Esophagus (tissue), 2 donors: ENCODE measurements at regions not wholly inside any gene's neighbourhood (a gene's known extent, or its start where the extent isn't known, plus 50 kb on each side); places are given as distances from the start of the nearest gene placed in this dataset.

Source experiments
- H3K27ac ChIP-seq, 2 donors: one replicate each; pipeline ENCODE4 v1.5.1; 2013; ENCODE audit warnings: low read depth in 2 of 2, mild to moderate bottlenecking in 2 of 2, inconsistent platforms in 1 of 2, low read length in 1 of 2, moderate library complexity in 1 of 2
- H3K27me3 ChIP-seq, 2 donors: one replicate each; pipeline ENCODE4 v1.6.1; 2013; ENCODE audit warnings: low read length in 2 of 2, control low read depth in 1 of 2, mild to moderate bottlenecking in 1 of 2; ENCODE audit not compliant: insufficient read depth in 2 of 2, control insufficient read depth in 1 of 2
- H3K36me3 ChIP-seq, 2 donors: one replicate each; pipeline ENCODE4 v1.6.1; 2013; ENCODE audit warnings: low read length in 1 of 2; ENCODE audit not compliant: control insufficient read depth in 2 of 2, insufficient read depth in 2 of 2
- H3K4me1 ChIP-seq, 2 donors: one replicate each; pipeline ENCODE4 v1.6.1; 2013; ENCODE audit warnings: low read length in 1 of 2; ENCODE audit not compliant: control insufficient read depth in 2 of 2, insufficient read depth in 2 of 2
- H3K4me3 ChIP-seq, 2 donors: one replicate each; pipeline ENCODE4 v1.5.1; 2013; ENCODE audit warnings: low read length in 2 of 2, mild to moderate bottlenecking in 2 of 2, low read depth in 1 of 2, moderate library complexity in 1 of 2
- H3K9me3 ChIP-seq, 2 donors: one replicate each; pipeline ENCODE4 v1.6.1; 2013; ENCODE audit warnings: mild to moderate bottlenecking in 2 of 2, low read depth in 1 of 2, low read length in 1 of 2, moderate library complexity in 1 of 2; ENCODE audit not compliant: control insufficient read depth in 2 of 2, insufficient read depth in 1 of 2
- WGBS, 2 donors: extraction: QIAGEN DNeasy Blood & Tissue Kit; methylation state at CpG; one replicate each; pipeline ENCODE4 v1.1.7; 2013; 5-methylcytosine and 5-hydroxymethylcytosine counted together
- donor health status: healthy with polysubstance abuse.
- donor health status: Bipolar disorder and iron deficiency.

- WGBS, 2 donors: 74 to 82% methylated on average over 9 of the region's 9 CpGs
- Histone ChIP-seq H3K36me3 (no peaks in the 10 kb centered on the region), H3K4me3 (no peak overlapping the region), H3K27me3 (no peaks in the 10 kb centered on the region), H3K27ac (peak overlapping the region in 1 of 2 donors; percentile 29), H3K4me1 (no peaks in the 10 kb centered on the region), H3K9me3 (no peaks in the 10 kb centered on the region)
Observed at GRCh38 chr7:22574754-22575520, 74.9 kb upstream of the STEAP1B start.

GRCh38 chr7:22572937-22573336, 72.9 kb upstream of the STEAP1B start:
- no peaks in the 10 kb centered on the region for H3K4me1 ChIP-seq
- no peaks in the 10 kb centered on the region for H3K36me3 ChIP-seq
- no peak overlapping the region for H3K27ac ChIP-seq
- 40 to 58% methylated on average over 7 of the region's 7 CpGs for WGBS, 2 donors
- no peaks in the 10 kb centered on the region for H3K9me3 ChIP-seq
- peaks cover 0 to 3% of the 10 kb centered on the region in 2 donors for H3K27me3 ChIP-seq
- no peak overlapping the region for H3K4me3 ChIP-seq

DNA sequence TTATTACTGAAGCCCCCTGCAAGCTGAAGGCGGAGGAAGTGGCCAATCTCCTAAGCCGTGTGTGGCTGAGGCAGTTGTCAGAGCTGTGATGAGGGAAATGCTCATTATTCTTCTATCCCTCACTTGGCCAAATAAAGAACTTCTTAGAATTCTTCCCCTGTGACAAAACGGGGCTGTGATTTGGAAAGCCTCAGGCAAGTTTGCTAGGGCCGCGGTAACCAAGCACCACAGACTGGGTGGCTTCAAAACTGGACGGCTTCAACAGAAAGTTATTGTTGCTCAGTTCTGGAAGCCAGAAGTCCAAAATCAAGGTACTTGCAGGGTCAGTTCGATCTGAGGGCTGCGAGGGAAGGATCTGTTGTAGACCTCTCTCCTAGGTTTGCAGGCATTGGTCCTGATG, 72.3 kb upstream of the STEAP1B start:
- WGBS, 2 donors: 61 to 68% methylated on average over 8 of the region's 8 CpGs

DNA sequence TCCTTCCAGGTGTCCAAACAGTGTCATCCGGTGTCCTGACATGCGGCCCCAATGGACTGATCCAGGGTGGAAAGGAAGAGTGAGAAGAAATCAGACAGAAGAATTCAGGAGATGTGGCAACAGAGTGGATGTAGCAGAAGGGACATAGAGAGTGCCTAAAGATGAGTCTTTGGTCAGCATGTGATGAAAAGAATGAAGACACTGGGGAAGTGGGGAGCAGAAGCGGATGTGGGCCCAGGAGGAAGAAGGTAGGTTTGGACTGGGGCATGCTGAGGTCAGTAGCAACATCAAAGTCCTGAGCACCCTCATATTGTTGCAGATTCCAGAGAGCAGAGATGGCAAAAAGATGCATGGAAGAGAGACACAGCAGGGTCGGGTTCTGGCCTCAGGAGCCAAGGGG, 71.8 kb upstream of the STEAP1B start:
- no peaks in the 10 kb centered on the region for H3K4me1 ChIP-seq
- H3K27ac ChIP-seq: no peak overlapping the region
- H3K27me3 ChIP-seq: peaks cover 0 to 3% of the 10 kb centered on the region in 2 donors
- no peak overlapping the region for H3K4me3 ChIP-seq
- H3K9me3 ChIP-seq: no peaks in the 10 kb centered on the region
- no peaks in the 10 kb centered on the region for H3K36me3 ChIP-seq
- WGBS, 2 donors: 91 to 96% methylated on average over 4 of the region's 4 CpGs

More for the DNA sequence above, 72.3 kb upstream of the STEAP1B start:
- H3K27me3 ChIP-seq: peaks cover 0 to 3% of the 10 kb centered on the region in 2 donors
- no peaks in the 10 kb centered on the region for H3K9me3 ChIP-seq
- no peaks in the 10 kb centered on the region for H3K36me3 ChIP-seq
- no peak overlapping the region for H3K27ac ChIP-seq
- H3K4me1 ChIP-seq: no peaks in the 10 kb centered on the region
- H3K4me3 ChIP-seq: no peak overlapping the region

DNA sequence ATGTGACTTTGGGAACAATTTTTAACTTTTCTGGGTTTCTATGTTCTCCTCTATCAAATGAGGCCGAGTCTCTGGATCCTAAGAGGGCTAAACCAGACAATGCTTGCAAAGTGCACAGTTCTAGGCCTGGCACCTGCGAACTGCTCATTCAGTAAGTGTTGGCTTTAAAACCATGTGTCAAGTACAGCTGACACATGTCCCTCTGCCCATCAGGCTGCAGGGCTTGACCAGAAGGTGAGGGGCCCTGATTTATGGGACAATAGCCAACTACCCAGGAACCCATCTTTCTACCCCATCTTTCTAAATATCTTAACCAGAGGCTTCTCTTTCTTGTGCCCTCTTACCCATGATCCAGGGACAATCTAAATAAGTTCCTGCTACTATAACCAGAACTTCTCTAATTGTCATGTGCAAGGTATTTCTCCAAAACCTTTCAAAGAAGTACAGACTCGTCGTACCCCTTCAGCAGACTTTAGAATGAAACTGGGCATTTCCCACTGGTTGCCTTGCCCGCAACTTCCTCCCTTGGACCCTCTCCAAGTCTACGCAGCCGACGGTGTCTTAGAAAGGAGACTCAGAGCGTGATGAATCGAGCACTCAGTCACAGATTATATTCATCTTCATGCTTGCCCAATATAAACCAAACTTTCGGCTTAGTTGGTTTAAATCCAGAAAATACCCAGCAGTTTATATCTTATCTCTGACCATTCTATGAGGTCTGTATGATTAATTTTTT, 69.8 kb upstream of the STEAP1B start:
- H3K36me3 ChIP-seq: no peaks in the 10 kb centered on the region
- no peak overlapping the region for H3K27ac ChIP-seq
- 58 to 59% methylated on average over 11 of the region's 11 CpGs for WGBS, 2 donors
- peaks cover 0 to 3% of the 10 kb centered on the region in 2 donors for H3K27me3 ChIP-seq
- H3K4me1 ChIP-seq: peaks cover 0 to 4% of the 10 kb centered on the region in 2 donors
- no peaks in the 10 kb centered on the region for H3K9me3 ChIP-seq
- H3K4me3 ChIP-seq: no peak overlapping the region

- no peak overlapping the region for H3K27ac ChIP-seq
- H3K4me3 ChIP-seq: no peak overlapping the region
- peaks cover 0 to 10% of the 10 kb centered on the region in 2 donors for H3K4me1 ChIP-seq
- WGBS, 2 donors: 65 to 69% methylated on average over 4 of the region's 4 CpGs
- no peaks in the 10 kb centered on the region for H3K36me3 ChIP-seq
- H3K9me3 ChIP-seq: no peaks in the 10 kb centered on the region
- H3K27me3 ChIP-seq: peaks cover 0 to 3% of the 10 kb centered on the region in 2 donors
Observed at GRCh38 chr7:22566592-22566991, 66.6 kb upstream of the STEAP1B start.

GRCh38 chr7:22566176-22566575, 66.2 kb upstream of the STEAP1B start:
- Histone ChIP-seq H3K27me3 (peaks cover 0 to 3% of the 10 kb centered on the region in 2 donors), H3K4me3 (no peak overlapping the region), H3K9me3 (no peaks in the 10 kb centered on the region), H3K36me3 (no peaks in the 10 kb centered on the region), H3K27ac (no peak overlapping the region), H3K4me1 (peaks cover 0 to 10% of the 10 kb centered on the region in 2 donors)
- 67 to 87% methylated on average over 4 of the region's 4 CpGs for WGBS, 2 donors

DNA sequence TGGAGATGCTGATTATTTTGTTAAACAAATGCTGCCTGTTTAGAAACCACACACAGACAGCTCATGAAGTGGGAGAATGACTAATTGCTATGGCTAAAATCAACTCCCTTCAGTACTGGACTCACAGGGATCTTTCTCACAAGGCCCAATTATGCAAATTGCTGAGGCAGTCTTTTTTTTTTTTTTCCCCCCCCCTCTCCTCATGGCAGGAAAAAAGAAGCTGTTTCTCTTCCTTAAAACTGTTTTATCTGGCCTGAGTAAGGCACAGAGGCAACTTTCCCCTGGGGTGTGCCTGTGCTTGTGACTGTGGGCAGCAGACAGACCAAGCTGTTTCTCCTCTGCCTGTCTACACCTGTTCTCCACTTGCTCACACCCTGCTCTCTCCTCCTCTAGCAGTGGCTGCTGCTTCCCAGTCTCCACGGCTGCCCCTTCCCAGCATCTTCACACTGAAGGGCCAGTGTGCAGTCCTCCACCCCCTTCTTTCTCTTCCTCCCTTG, 65.4 kb upstream of the STEAP1B start:
- Histone ChIP-seq H3K27ac (no peak overlapping the region), H3K4me1 (peaks cover 0 to 10% of the 10 kb centered on the region in 2 donors)
- 30 to 80% methylated on average over 1 of the region's 1 CpG for WGBS, 2 donors

GRCh38 chr7:22564511-22565045, 64.6 kb upstream of the STEAP1B start:
- Histone ChIP-seq H3K36me3 (no peaks in the 10 kb centered on the region), H3K4me1 (peaks cover 0 to 10% of the 10 kb centered on the region in 2 donors), H3K9me3 (no peaks in the 10 kb centered on the region), H3K27me3 (peaks cover 0 to 3% of the 10 kb centered on the region in 2 donors), H3K4me3 (no peak overlapping the region), H3K27ac (peak overlapping the region in 1 of 2 donors; percentile 4)
- WGBS, 2 donors: 73 to 76% methylated on average over 6 of the region's 6 CpGs

More for the DNA sequence above, 65.4 kb upstream of the STEAP1B start:
- Histone ChIP-seq H3K27me3 (peaks cover 0 to 3% of the 10 kb centered on the region in 2 donors), H3K9me3 (no peaks in the 10 kb centered on the region), H3K4me3 (no peak overlapping the region), H3K36me3 (no peaks in the 10 kb centered on the region)
